ENCODE measurements at regions not wholly inside any gene's neighbourhood (a gene's known extent, or its start where the extent isn't known, plus 50 kb on each side); places are given as distances from the start of the nearest gene placed in this dataset.

GRCh38 chr13:88086577-88086976 lies 415.4 kb downstream of the SLITRK5 start:
- DNase-seq (ENCODE audit: low spot score) = no peak
- no peak overlapping the region for H3K4me3 Mint-ChIP-seq
- no peaks in the 10 kb centered on the region for H3K9me3 Mint-ChIP-seq
- TF ChIP-seq EZH2phosphoT487 (IDR thresholded peaks at IDR 0.05) (no peak), EZH2 (IDR thresholded peaks at IDR 0.05) (no peak), CTCF (IDR thresholded peaks at IDR 0.05) (no peak)
- H3K27ac Mint-ChIP-seq = no peak overlapping the region
- no peaks in the 10 kb centered on the region for H3K4me1 Mint-ChIP-seq
- H3K4me2 ChIP-seq = no peak overlapping the region
- H4K20me1 ChIP-seq (ENCODE audit: low read depth) = no peaks in the 10 kb centered on the region
- no peaks in the 10 kb centered on the region for H3K9me3 ChIP-seq (ENCODE audit: low read depth)
- no peak overlapping the region for H3K9ac ChIP-seq
- H3F3A ChIP-seq (ENCODE audit: low read depth) = no peaks in the 10 kb centered on the region
- no peaks in the 10 kb centered on the region for H3K79me2 ChIP-seq (ENCODE audit: low read depth)
- H2AFZ ChIP-seq (replicated peaks) = no peak overlapping the region
- no peaks in the 10 kb centered on the region for H3K27me3 ChIP-seq
- H3K4me3 ChIP-seq = no peak overlapping the region
- H3K27me3 Mint-ChIP-seq (ENCODE audit: insufficient read depth, low read depth) = no peaks in the 10 kb centered on the region
- no peaks in the 10 kb centered on the region for H3K36me3 Mint-ChIP-seq
- H3K36me3 ChIP-seq = no peaks in the 10 kb centered on the region
- no peaks in the 10 kb centered on the region for H3K4me1 ChIP-seq
- no peak overlapping the region for H3K27ac ChIP-seq

- Histone ChIP-seq H3K27ac (no peak overlapping the region), H3K9me3 (ENCODE audit: low read depth) (no peaks in the 10 kb centered on the region), H4K20me1 (ENCODE audit: low read depth) (no peaks in the 10 kb centered on the region), H3K4me1 (no peaks in the 10 kb centered on the region), H3K27me3 (no peaks in the 10 kb centered on the region), H3K4me2 (no peak overlapping the region), H3F3A (ENCODE audit: low read depth) (no peaks in the 10 kb centered on the region), H3K9ac (no peak overlapping the region), H3K79me2 (ENCODE audit: low read depth) (no peaks in the 10 kb centered on the region), H3K36me3 (no peaks in the 10 kb centered on the region), H3K4me3 (no peak overlapping the region), H2AFZ (replicated peaks) (no peak overlapping the region)
- Mint-ChIP-seq H3K4me3 (no peak overlapping the region), H3K27ac (no peak overlapping the region), H3K36me3 (no peaks in the 10 kb centered on the region), H3K4me1 (no peaks in the 10 kb centered on the region), H3K9me3 (peaks cover 4% of the 10 kb centered on the region), H3K27me3 (ENCODE audit: insufficient read depth, low read depth) (no peaks in the 10 kb centered on the region)
- no peak for TF ChIP-seq EZH2 (IDR thresholded peaks at IDR 0.05)
- no peak for TF ChIP-seq CTCF (IDR thresholded peaks at IDR 0.05)
- TF ChIP-seq EZH2phosphoT487 (IDR thresholded peaks at IDR 0.05) = no peak
- DNase-seq (ENCODE audit: low spot score) = no peak
These were observed 426.4 kb downstream of the SLITRK5 start for GRCh38 chr13:88097541-88097940.

GRCh38 chr13:88103824-88104223 lies 432.7 kb downstream of the SLITRK5 start:
- TF ChIP-seq CTCF (IDR thresholded peaks at IDR 0.05) (no peak), EZH2 (IDR thresholded peaks at IDR 0.05) (no peak), EZH2phosphoT487 (IDR thresholded peaks at IDR 0.05) (no peak)
- Mint-ChIP-seq H3K9me3 (peaks cover 4% of the 10 kb centered on the region), H3K4me3 (no peak overlapping the region), H3K27ac (no peak overlapping the region), H3K36me3 (no peaks in the 10 kb centered on the region), H3K27me3 (ENCODE audit: insufficient read depth, low read depth) (no peaks in the 10 kb centered on the region), H3K4me1 (peaks cover 7% of the 10 kb centered on the region)
- no peaks in the 10 kb centered on the region for H4K20me1 ChIP-seq (ENCODE audit: low read depth)
- H3K27me3 ChIP-seq = no peaks in the 10 kb centered on the region
- no peak overlapping the region for H3K4me3 ChIP-seq
- H3K36me3 ChIP-seq = no peaks in the 10 kb centered on the region
- no peak overlapping the region for H3K9ac ChIP-seq
- no peak overlapping the region for H3K4me2 ChIP-seq
- H2AFZ ChIP-seq (replicated peaks) = no peak overlapping the region
- no peaks in the 10 kb centered on the region for H3F3A ChIP-seq (ENCODE audit: low read depth)
- H3K9me3 ChIP-seq (ENCODE audit: low read depth) = no peaks in the 10 kb centered on the region
- peaks cover 8% of the 10 kb centered on the region for H3K4me1 ChIP-seq
- no peaks in the 10 kb centered on the region for H3K79me2 ChIP-seq (ENCODE audit: low read depth)
- peak; percentile 7 for DNase-seq (ENCODE audit: low spot score)
- no peak overlapping the region for H3K27ac ChIP-seq

All from neural progenitor cell (in vitro differentiated cells).